GM12892 (cell line): ENCODE measurements at regions not wholly inside any gene's neighbourhood (a gene's known extent, or its start where the extent isn't known, plus 50 kb on each side); places are given as distances from the start of the nearest gene placed in this dataset.

Source experiments
- POLR2A ChIP-seq: IDR thresholded peaks from 2 replicates; pipeline ENCODE4 v1.6.1; 2011; ENCODE audit warnings: low read depth, low read length, control low read depth
- POLR2AphosphoS5 ChIP-seq: IDR thresholded peaks from 2 replicates; pipeline ENCODE4 v1.6.1; 2011; ENCODE audit warnings: low read depth, low read length, control low read depth
- TAF1 ChIP-seq: IDR thresholded peaks from 2 replicates; pipeline ENCODE4 v1.6.1; 2011; ENCODE audit warnings: low read depth, mild to moderate bottlenecking, control low read depth, low read length, borderline replicate concordance

DNA sequence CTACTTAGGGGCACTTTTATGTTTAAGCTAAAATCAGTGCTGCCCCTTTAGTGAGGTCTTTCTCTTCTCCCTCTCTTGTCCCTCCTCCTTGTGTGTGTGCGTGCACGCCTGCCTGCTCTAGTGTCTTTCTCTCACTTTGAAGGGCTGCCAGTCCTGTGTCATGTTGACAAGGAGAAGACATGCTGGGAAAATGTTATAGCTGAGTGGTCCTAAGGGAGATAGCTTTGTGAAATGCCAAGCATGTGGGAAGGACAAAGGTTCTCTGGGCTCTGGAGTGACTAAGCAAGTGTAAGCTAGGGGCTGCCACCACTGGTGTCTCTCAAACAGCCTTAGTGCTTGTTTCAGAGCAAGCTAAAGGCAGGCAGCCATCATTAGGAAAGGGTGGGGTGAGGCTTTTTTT lies 108.4 kb downstream of the EMP1 start:
- TF ChIP-seq POLR2AphosphoS5 (no peak), POLR2A (no peak), TAF1 (no peak)
